HFF-Myc (cell line): ENCODE measurements at regions not wholly inside any gene's neighbourhood (a gene's known extent, or its start where the extent isn't known, plus 50 kb on each side); places are given as distances from the start of the nearest gene placed in this dataset.

Experiments
- DNase-seq: peaks from one replicate; pipeline ENCODE4 v3.0.0-alpha.2; 2011; ENCODE audit warnings: low read depth; ENCODE audit errors: extremely low read depth
- H3K4me3 ChIP-seq: replicated peaks from 2 replicates; pipeline ENCODE4 v1.5.1; 2011; ENCODE audit warnings: low read depth, mild to moderate bottlenecking, control low read depth, low read length
- CTCF ChIP-seq: IDR thresholded peaks from 2 replicates; pipeline ENCODE4 v1.5.1; 2012; ENCODE audit warnings: mild to moderate bottlenecking, low read depth, low read length, control low read depth; ENCODE audit errors: missing control alignments

- DNase-seq, result no peak
- TF ChIP-seq CTCF, result no peak
- H3K4me3 ChIP-seq, result no peak overlapping the region
Observed at GRCh38 chr14:96744262-96744661, 52.9 kb upstream of the VRK1 start.

- DNase-seq, result no peak
- no peak for TF ChIP-seq CTCF
- no peak overlapping the region for H3K4me3 ChIP-seq
Observed at GRCh38 chr14:96745500-96746051, 51.6 kb upstream of the VRK1 start.

- no peak for DNase-seq
- no peak overlapping the region for H3K4me3 ChIP-seq
- TF ChIP-seq CTCF, result no peak
Observed at GRCh38 chr14:96746101-96746500, 51.1 kb upstream of the VRK1 start.

GRCh38 chr14:96747006-96747405, 50.2 kb upstream of the VRK1 start:
- no peak for TF ChIP-seq CTCF

More at GRCh38 chr14:96747006-96747405, 50.2 kb upstream of the VRK1 start:
- H3K4me3 ChIP-seq, result no peak overlapping the region
- no peak for DNase-seq
